HEK293 (cell line): ENCODE measurements at regions not wholly inside any gene's neighbourhood (a gene's known extent, or its start where the extent isn't known, plus 50 kb on each side); places are given as distances from the start of the nearest gene placed in this dataset.

Source experiments
- CTCF ChIA-PET: fragments of 350-600 bp; formaldehyde crosslinking; extraction: SDS; loops from one replicate; lab custom pipeline; 2021; ENCODE audit warnings: antibody characterized with exemption; lab: Yijun Ruan, JAX
- POLR2A ChIA-PET: fragments of 300-600 bp; formaldehyde crosslinking; extraction: SDS; loops from one replicate; lab custom pipeline; 2020; ENCODE audit warnings: antibody characterized with exemption, inconsistent platforms; lab: Yijun Ruan, JAX
- H3K27ac ChIP-seq: fragments of 200-500 bp; sonication (Bioruptor generic); 2 replicates; pipeline ENCODE4 v1.5.1; 2014; ENCODE audit warnings: low read depth, low read length, control low read depth, inconsistent platforms; ENCODE audit errors: extremely low read depth
- H3K36me3 ChIP-seq, 2 experiments: fragments of 200-500 bp in 1 of 2; sonication (Bioruptor generic) in 1 of 2; 1 replicate in 1 of 2; 2 replicates in 1 of 2; pipeline ENCODE4 v1.5.1; 2014 to 2017; ENCODE audit warnings: inconsistent platforms in 2 of 2, low read length in 2 of 2; ENCODE audit not compliant: control insufficient read depth in 2 of 2, insufficient read depth in 1 of 2
- H3K4me1 ChIP-seq: fragments of 200-500 bp; sonication (Bioruptor generic); 2 replicates; pipeline ENCODE4 v1.5.1; 2014; ENCODE audit warnings: mild to moderate bottlenecking, low read length, inconsistent platforms; ENCODE audit not compliant: control insufficient read depth, insufficient read depth
- H3K4me3 ChIP-seq: 2 replicates; pipeline ENCODE4 v1.5.1; 2011; ENCODE audit warnings: low read depth, mild to moderate bottlenecking, control low read depth, low read length, moderate library complexity
- H3K9me3 ChIP-seq: fragments of 200-500 bp; sonication (Bioruptor generic); 2 replicates; pipeline ENCODE4 v1.5.1; 2014; ENCODE audit warnings: low read depth, low read length, inconsistent platforms; ENCODE audit not compliant: control insufficient read depth, insufficient read depth
- KLF9 ChIP-seq: fragments of 450-650 bp; formaldehyde crosslinking; IDR thresholded peaks from 2 replicates; pipeline ENCODE4 v1.5.1; 2016; ENCODE audit warnings: missing biosample characterization, missing genetic modification characterization, low read depth
- ZBTB48 ChIP-seq: fragments of 450-650 bp; formaldehyde crosslinking; IDR thresholded peaks from 2 replicates; pipeline ENCODE4 v1.5.1; 2016; ENCODE audit warnings: missing biosample characterization, missing genetic modification characterization
- ZFP3 ChIP-seq: fragments of 450-650 bp; formaldehyde crosslinking; IDR thresholded peaks from 2 replicates; pipeline ENCODE4 v1.5.1; 2016; ENCODE audit warnings: low read depth, missing biosample characterization, missing genetic modification characterization
- ZNF2 ChIP-seq: fragments of 450-650 bp; formaldehyde crosslinking; IDR thresholded peaks from 2 replicates; pipeline ENCODE4 v1.5.1; 2016; ENCODE audit warnings: missing biosample characterization, missing genetic modification characterization
- ZNF292 ChIP-seq: fragments of 450-650 bp; formaldehyde crosslinking; IDR thresholded peaks from 2 replicates; pipeline ENCODE4 v1.5.1; 2016; ENCODE audit warnings: low read depth, missing biosample characterization, missing genetic modification characterization, borderline replicate concordance
- ZNF341 ChIP-seq: fragments of 450-650 bp; formaldehyde crosslinking; IDR thresholded peaks from 2 replicates; pipeline ENCODE4; 2016; ENCODE audit warnings: low read depth, missing biosample characterization, missing genetic modification characterization
- ZNF350 ChIP-seq: fragments of 450-650 bp; formaldehyde crosslinking; IDR thresholded peaks from 2 replicates; pipeline ENCODE4 v1.5.0; 2017; ENCODE audit warnings: missing biosample characterization, mild to moderate bottlenecking, missing genetic modification characterization
- ZNF354C ChIP-seq: fragments of 450-650 bp; formaldehyde crosslinking; IDR thresholded peaks from 2 replicates; pipeline ENCODE4 v1.5.1; 2016; ENCODE audit warnings: missing biosample characterization, missing genetic modification characterization, low read depth, borderline replicate concordance
- ZNF37A ChIP-seq: fragments of 450-650 bp; IDR thresholded peaks from 2 replicates; pipeline ENCODE4 v1.5.1; 2018; ENCODE audit warnings: missing biosample characterization, missing genetic modification characterization
- ZNF426 ChIP-seq: fragments of 450-650 bp; formaldehyde crosslinking; IDR thresholded peaks from 2 replicates; pipeline ENCODE4 v1.5.1; 2017; ENCODE audit warnings: missing biosample characterization, missing genetic modification characterization, mild to moderate bottlenecking, inconsistent platforms, moderate library complexity
- ZNF521 ChIP-seq: fragments of 450-650 bp; formaldehyde crosslinking; IDR thresholded peaks from 2 replicates; pipeline ENCODE4 v1.5.1; 2017; ENCODE audit warnings: missing biosample characterization, mild to moderate bottlenecking, missing genetic modification characterization
- ZNF571 ChIP-seq: fragments of 450-650 bp; formaldehyde crosslinking; IDR thresholded peaks from 2 replicates; pipeline ENCODE4 v1.5.0; 2017; ENCODE audit warnings: missing biosample characterization, missing genetic modification characterization
- ZNF629 ChIP-seq: fragments of 450-650 bp; formaldehyde crosslinking; IDR thresholded peaks from 2 replicates; pipeline ENCODE4 v1.5.1; 2017; ENCODE audit warnings: missing biosample characterization, missing genetic modification characterization
- ZNF677 ChIP-seq: fragments of 450-650 bp; IDR thresholded peaks from 2 replicates; pipeline ENCODE4 v1.5.0; 2018; ENCODE audit warnings: missing biosample characterization, mild to moderate bottlenecking, missing genetic modification characterization, moderate library complexity
- ZNF785 ChIP-seq: fragments of 450-650 bp; formaldehyde crosslinking; IDR thresholded peaks from 2 replicates; pipeline ENCODE4 v1.5.1; 2016; ENCODE audit warnings: missing biosample characterization, missing genetic modification characterization
- ZNF837 ChIP-seq: fragments of 450-650 bp; formaldehyde crosslinking; IDR thresholded peaks from 2 replicates; pipeline ENCODE4 v1.5.1; 2016; ENCODE audit warnings: missing biosample characterization, missing genetic modification characterization
- ZSCAN23 ChIP-seq: fragments of 450-650 bp; formaldehyde crosslinking; IDR thresholded peaks from 2 replicates; pipeline ENCODE4 v1.5.1; 2016; ENCODE audit warnings: missing biosample characterization, missing genetic modification characterization
- TF ChIP-seq, protein P1 (sequence below): fragments of 450-650 bp; formaldehyde crosslinking; IDR thresholded peaks from 2 replicates; pipeline ENCODE4 v1.5.1; 2017; ENCODE audit warnings: missing biosample characterization, missing genetic modification characterization
- TF ChIP-seq, protein P2 (sequence below): fragments of 450-650 bp; formaldehyde crosslinking; IDR thresholded peaks from 2 replicates; pipeline ENCODE4 v1.5.1; 2016; ENCODE audit warnings: missing biosample characterization, missing genetic modification characterization
- TF ChIP-seq, protein P3 (sequence below): fragments of 450-650 bp; formaldehyde crosslinking; IDR thresholded peaks from 2 replicates; pipeline ENCODE4 v1.5.1; 2016; ENCODE audit warnings: missing biosample characterization, missing genetic modification characterization
- TF ChIP-seq, protein P4 (sequence below): fragments of 450-650 bp; formaldehyde crosslinking; IDR thresholded peaks from 2 replicates; pipeline ENCODE4 v1.5.1; 2016; ENCODE audit warnings: missing biosample characterization, missing genetic modification characterization, low read depth

- ChIA-PET CTCF (no interaction called here), POLR2A (no interaction called here)
- no peak for TF ChIP-seq ZNF350 (tag by site-specific recombination)
- TF ChIP-seq ZNF571: no peak
- no peak for TF ChIP-seq ZBTB48 (tag by site-specific recombination)
- TF ChIP-seq, protein P1, sequence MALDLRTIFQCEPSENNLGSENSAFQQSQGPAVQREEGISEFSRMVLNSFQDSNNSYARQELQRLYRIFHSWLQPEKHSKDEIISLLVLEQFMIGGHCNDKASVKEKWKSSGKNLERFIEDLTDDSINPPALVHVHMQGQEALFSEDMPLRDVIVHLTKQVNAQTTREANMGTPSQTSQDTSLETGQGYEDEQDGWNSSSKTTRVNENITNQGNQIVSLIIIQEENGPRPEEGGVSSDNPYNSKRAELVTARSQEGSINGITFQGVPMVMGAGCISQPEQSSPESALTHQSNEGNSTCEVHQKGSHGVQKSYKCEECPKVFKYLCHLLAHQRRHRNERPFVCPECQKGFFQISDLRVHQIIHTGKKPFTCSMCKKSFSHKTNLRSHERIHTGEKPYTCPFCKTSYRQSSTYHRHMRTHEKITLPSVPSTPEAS (tag by site-specific recombination): no peak
- no peak for TF ChIP-seq ZNF785 (tag by site-specific recombination)
- no peak for TF ChIP-seq ZNF629 (tag by site-specific recombination)
- no peak for TF ChIP-seq ZNF837 (tag by site-specific recombination)
- TF ChIP-seq ZFP3 (tag by site-specific recombination): no peak
- TF ChIP-seq ZNF341 (tag by site-specific recombination): no peak
- TF ChIP-seq ZNF37A (tag by site-specific recombination): no peak
- no peak for TF ChIP-seq ZNF521
- TF ChIP-seq ZNF677 (tag by site-specific recombination): no peak
- TF ChIP-seq ZNF354C (tag by site-specific recombination): no peak
- TF ChIP-seq ZNF292: no peak
- no peak for TF ChIP-seq ZNF426
- no peak for TF ChIP-seq ZSCAN23 (tag by site-specific recombination)
- TF ChIP-seq, protein P2, sequence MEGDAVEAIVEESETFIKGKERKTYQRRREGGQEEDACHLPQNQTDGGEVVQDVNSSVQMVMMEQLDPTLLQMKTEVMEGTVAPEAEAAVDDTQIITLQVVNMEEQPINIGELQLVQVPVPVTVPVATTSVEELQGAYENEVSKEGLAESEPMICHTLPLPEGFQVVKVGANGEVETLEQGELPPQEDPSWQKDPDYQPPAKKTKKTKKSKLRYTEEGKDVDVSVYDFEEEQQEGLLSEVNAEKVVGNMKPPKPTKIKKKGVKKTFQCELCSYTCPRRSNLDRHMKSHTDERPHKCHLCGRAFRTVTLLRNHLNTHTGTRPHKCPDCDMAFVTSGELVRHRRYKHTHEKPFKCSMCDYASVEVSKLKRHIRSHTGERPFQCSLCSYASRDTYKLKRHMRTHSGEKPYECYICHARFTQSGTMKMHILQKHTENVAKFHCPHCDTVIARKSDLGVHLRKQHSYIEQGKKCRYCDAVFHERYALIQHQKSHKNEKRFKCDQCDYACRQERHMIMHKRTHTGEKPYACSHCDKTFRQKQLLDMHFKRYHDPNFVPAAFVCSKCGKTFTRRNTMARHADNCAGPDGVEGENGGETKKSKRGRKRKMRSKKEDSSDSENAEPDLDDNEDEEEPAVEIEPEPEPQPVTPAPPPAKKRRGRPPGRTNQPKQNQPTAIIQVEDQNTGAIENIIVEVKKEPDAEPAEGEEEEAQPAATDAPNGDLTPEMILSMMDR (tag by site-specific recombination): no peak
- TF ChIP-seq KLF9 (tag by site-specific recombination): no peak
- H3K4me3 ChIP-seq: no peak overlapping the region
- H3K9me3 ChIP-seq: no peaks in the 10 kb centered on the region
- H3K36me3 ChIP-seq: no peaks in the 10 kb centered on the region
- no peak overlapping the region for H3K27ac ChIP-seq
- H3K4me1 ChIP-seq: no peaks in the 10 kb centered on the region
Measured at GRCh38 chr12:91880528-91880927, 265.1 kb downstream of the BTG1 start.

DNA sequence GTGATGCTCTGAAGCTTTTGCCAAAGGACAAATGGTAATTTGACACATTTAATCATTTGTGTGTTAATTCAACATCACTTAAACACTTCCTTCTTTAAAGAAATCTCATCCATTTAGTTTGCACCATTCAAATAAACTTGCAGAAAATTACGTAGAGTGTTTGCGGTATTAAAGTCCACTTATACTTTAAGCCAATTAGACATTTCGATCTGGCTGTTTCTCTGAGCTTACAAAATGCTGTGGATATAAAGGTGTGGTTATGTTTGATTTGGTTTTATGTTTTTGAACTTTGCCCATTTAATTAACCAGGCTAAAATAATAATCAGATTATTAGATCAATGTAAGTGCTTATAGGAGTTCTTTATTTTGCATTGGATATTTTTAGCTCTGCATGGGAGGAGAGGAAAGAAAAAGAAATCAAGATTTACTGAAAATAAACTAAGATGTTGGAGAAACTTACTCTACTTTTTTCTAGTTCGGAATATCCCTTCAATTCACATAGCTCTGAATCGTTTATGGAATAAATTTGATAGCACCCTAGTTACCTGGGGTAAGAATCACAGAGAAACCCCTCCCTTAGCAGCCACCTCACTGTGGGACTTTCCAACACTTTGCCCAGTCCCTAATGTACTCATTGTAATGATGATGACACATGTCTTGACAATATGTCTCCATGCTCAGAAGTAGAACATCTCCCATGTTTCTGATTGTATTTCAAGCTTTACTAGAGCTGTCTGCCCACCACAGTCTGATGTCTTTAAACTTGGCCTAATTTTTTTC, 268.0 kb downstream of the BTG1 start:
- no peak overlapping the region for H3K27ac ChIP-seq
- POLR2A ChIA-PET: no interaction called here
- H3K9me3 ChIP-seq: no peaks in the 10 kb centered on the region
- no peaks in the 10 kb centered on the region for H3K4me1 ChIP-seq
- CTCF ChIA-PET: no interaction called here
- H3K4me3 ChIP-seq: no peak overlapping the region
- H3K36me3 ChIP-seq: no peaks in the 10 kb centered on the region
- TF ChIP-seq, protein P3, sequence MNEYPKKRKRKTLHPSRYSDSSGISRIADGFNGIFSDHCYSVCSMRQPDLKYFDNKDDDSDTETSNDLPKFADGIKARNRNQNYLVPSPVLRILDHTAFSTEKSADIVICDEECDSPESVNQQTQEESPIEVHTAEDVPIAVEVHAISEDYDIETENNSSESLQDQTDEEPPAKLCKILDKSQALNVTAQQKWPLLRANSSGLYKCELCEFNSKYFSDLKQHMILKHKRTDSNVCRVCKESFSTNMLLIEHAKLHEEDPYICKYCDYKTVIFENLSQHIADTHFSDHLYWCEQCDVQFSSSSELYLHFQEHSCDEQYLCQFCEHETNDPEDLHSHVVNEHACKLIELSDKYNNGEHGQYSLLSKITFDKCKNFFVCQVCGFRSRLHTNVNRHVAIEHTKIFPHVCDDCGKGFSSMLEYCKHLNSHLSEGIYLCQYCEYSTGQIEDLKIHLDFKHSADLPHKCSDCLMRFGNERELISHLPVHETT: no peak
- no peak for TF ChIP-seq ZNF2 (tag by site-specific recombination)
- TF ChIP-seq, protein P4, sequence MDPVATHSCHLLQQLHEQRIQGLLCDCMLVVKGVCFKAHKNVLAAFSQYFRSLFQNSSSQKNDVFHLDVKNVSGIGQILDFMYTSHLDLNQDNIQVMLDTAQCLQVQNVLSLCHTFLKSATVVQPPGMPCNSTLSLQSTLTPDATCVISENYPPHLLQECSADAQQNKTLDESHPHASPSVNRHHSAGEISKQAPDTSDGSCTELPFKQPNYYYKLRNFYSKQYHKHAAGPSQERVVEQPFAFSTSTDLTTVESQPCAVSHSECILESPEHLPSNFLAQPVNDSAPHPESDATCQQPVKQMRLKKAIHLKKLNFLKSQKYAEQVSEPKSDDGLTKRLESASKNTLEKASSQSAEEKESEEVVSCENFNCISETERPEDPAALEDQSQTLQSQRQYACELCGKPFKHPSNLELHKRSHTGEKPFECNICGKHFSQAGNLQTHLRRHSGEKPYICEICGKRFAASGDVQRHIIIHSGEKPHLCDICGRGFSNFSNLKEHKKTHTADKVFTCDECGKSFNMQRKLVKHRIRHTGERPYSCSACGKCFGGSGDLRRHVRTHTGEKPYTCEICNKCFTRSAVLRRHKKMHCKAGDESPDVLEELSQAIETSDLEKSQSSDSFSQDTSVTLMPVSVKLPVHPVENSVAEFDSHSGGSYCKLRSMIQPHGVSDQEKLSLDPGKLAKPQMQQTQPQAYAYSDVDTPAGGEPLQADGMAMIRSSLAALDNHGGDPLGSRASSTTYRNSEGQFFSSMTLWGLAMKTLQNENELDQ (tag by site-specific recombination): no peak
